SJCRH30 (cell line): ENCODE measurements at regions not wholly inside any gene's neighbourhood (a gene's known extent, or its start where the extent isn't known, plus 50 kb on each side); places are given as distances from the start of the nearest gene placed in this dataset.
A peak's percentile ranks its signal among the peaks of the same experiment; 100 is the strongest.

Experiments used
- DNase-seq, 2 experiments: peaks; one replicate each; pipeline ENCODE4 v3.0.0-alpha.2; 2015 to 2020
- H3K27ac ChIP-seq: fragments of 250-450 bp; sonication (Bioruptor Pico); 2 replicates; pipeline ENCODE4 v1.5.1; 2020; ENCODE audit warnings: mild to moderate bottlenecking, moderate library complexity
- H3K27me3 ChIP-seq: fragments of 250-450 bp; sonication (Bioruptor Pico); 2 replicates; pipeline ENCODE4 v1.5.1; 2020; ENCODE audit warnings: mild to moderate bottlenecking, moderate library complexity
- H3K36me3 ChIP-seq: fragments of 250-450 bp; sonication (Bioruptor Pico); 2 replicates; pipeline ENCODE4 v1.5.1; 2020; ENCODE audit warnings: mild to moderate bottlenecking, moderate library complexity
- H3K4me1 ChIP-seq: fragments of 250-450 bp; sonication (Bioruptor Pico); 2 replicates; pipeline ENCODE4 v1.5.1; 2020; ENCODE audit warnings: mild to moderate bottlenecking, moderate library complexity
- H3K4me3 ChIP-seq: fragments of 250-450 bp; sonication (Bioruptor Pico); 2 replicates; pipeline ENCODE4 v1.5.1; 2020; ENCODE audit warnings: mild to moderate bottlenecking, moderate library complexity
- H3K9me3 ChIP-seq: fragments of 250-450 bp; sonication (Bioruptor Pico); replicated peaks from 2 replicates; pipeline ENCODE4 v1.5.1; 2020; ENCODE audit warnings: mild to moderate bottlenecking, moderate library complexity

- H3K4me1 ChIP-seq: peaks cover 38% of the 10 kb centered on the region
- H3K27me3 ChIP-seq: no peaks in the 10 kb centered on the region
- H3K27ac ChIP-seq: peak overlapping the region; percentile 91
- peak overlapping the region; percentile 35 for H3K4me3 ChIP-seq
- H3K9me3 ChIP-seq: no peaks in the 10 kb centered on the region
- no peaks in the 10 kb centered on the region for H3K36me3 ChIP-seq
- peak; percentile 49 to 62 for DNase-seq
Measured at GRCh38 chr9:16121601-16122286, 568.9 kb downstream of the CCDC171 start.

DNA sequence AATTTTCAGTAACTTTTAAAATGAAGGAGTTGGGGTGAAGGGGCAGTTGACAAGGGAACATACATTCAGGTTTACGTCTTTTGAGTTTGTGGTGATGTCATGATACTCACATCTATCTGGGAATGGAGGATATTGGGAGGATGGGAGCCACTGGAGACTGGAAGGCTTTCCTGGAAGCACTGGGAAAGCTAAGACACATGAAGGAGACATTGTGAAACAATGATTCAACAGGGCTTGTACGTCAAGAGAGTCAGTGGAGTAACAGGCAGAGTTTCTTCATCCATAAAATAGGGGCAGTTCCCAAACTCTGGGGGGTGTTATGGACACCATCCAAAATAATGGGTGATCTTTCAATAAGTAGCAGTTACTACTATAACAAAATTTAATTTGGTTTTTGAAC lies 572.8 kb downstream of the CCDC171 start:
- Histone ChIP-seq H3K27ac (no peak overlapping the region), H3K36me3 (no peaks in the 10 kb centered on the region), H3K4me3 (no peak overlapping the region), H3K27me3 (no peaks in the 10 kb centered on the region), H3K4me1 (peaks cover 29% of the 10 kb centered on the region), H3K9me3 (no peaks in the 10 kb centered on the region)
- DNase-seq: no peak

- no peaks in the 10 kb centered on the region for H3K36me3 ChIP-seq
- peaks cover 25% of the 10 kb centered on the region for H3K4me1 ChIP-seq
- no peak for DNase-seq
- H3K27ac ChIP-seq: no peak overlapping the region
- H3K27me3 ChIP-seq: no peaks in the 10 kb centered on the region
- H3K9me3 ChIP-seq: no peaks in the 10 kb centered on the region
- no peak overlapping the region for H3K4me3 ChIP-seq
Measured at GRCh38 chr9:16126042-16126441, 573.2 kb downstream of the CCDC171 start.

DNA sequence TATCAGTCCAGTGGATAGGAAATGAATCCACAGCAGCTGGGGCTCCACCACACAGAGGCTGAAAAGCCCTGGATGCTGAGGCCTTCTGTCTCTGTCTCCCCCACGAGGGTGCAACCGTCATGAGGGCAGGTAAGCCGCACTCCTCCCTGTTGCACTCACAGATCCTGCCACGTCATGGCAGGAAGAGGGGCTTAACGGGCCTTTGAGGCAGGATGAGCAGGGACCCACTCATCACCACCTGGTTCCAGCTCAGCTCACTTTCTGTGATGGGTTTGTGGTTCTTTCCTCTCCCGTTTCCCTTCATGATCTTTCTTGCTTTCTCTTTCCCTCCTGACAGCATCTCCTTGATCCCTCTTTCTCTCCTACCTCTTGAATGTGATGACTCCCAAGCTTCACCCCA lies 575.2 kb downstream of the CCDC171 start:
- H3K36me3 ChIP-seq: no peaks in the 10 kb centered on the region
- peaks cover 11% of the 10 kb centered on the region for H3K4me1 ChIP-seq
- no peak for DNase-seq
- H3K9me3 ChIP-seq: no peaks in the 10 kb centered on the region
- no peaks in the 10 kb centered on the region for H3K27me3 ChIP-seq
- no peak overlapping the region for H3K4me3 ChIP-seq
- no peak overlapping the region for H3K27ac ChIP-seq

- H3K4me1 ChIP-seq: peaks cover 25% of the 10 kb centered on the region
- no peaks in the 10 kb centered on the region for H3K27me3 ChIP-seq
- H3K36me3 ChIP-seq: no peaks in the 10 kb centered on the region
- H3K4me3 ChIP-seq: no peak overlapping the region
- H3K27ac ChIP-seq: no peak overlapping the region
- H3K9me3 ChIP-seq: no peaks in the 10 kb centered on the region
- DNase-seq: peak in 1 of 2 experiments; percentile 51
Measured at GRCh38 chr9:16131264-16131663, 578.4 kb downstream of the CCDC171 start.

DNA sequence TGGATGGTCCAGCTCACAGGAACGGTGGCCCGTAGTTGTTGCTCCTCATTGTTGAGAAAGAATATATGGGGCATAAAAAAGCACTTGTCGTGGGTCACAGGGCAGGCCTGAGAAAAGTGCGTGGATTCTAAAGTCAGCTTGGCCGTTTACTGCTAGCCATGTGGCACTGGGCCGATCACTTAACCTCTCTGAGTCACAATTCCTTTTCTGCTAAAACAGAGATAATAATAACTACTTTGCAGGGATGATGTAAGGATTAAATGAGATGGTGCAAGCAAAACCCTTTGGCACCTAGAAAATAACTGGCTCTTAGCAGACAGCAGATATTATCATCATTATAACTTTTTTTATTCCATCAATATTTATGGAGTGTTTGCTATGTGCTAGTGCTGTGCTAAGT lies 579.7 kb downstream of the CCDC171 start:
- DNase-seq: no peak
- Histone ChIP-seq H3K27ac (no peak overlapping the region), H3K36me3 (no peaks in the 10 kb centered on the region), H3K4me3 (no peak overlapping the region), H3K4me1 (peaks cover 29% of the 10 kb centered on the region), H3K27me3 (no peaks in the 10 kb centered on the region), H3K9me3 (no peaks in the 10 kb centered on the region)

- no peak overlapping the region for H3K4me3 ChIP-seq
- no peak overlapping the region for H3K27ac ChIP-seq
- H3K9me3 ChIP-seq: no peaks in the 10 kb centered on the region
- no peak for DNase-seq
- H3K4me1 ChIP-seq: peaks cover 31% of the 10 kb centered on the region
- no peaks in the 10 kb centered on the region for H3K36me3 ChIP-seq
- no peaks in the 10 kb centered on the region for H3K27me3 ChIP-seq
Measured at GRCh38 chr9:16133032-16133431, 580.2 kb downstream of the CCDC171 start.

DNA sequence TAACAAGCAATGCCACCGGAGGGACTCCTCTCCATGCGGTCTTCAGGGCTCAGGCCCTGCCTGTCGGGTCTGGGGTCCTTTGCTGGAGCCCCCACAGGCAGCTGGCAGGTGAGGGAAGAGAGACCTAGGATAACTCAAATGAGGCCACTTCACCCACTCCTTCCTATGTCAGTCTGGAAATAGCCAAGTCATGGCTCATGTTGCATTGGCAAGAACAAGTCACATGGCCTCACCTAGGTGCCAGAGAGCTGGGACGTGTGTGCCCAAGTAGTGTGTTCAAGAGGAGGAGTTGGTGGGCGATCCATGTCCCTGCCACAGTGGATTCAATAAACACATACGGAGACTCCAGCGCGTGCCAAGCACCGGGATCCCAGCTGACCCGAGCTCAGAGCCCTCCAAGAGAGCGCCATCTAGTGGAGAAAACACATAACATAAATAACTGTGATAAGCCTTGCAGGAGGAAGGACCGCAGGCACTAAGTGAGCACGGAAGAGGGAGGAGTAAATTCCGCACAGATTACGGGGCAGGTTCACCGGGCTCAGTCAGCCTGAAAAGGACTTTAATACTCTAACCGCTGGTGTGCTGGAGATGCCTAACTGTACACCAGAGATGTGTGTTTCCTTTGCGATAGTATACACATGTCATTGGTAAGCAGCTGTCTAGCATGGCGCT lies 580.8 kb downstream of the CCDC171 start:
- Histone ChIP-seq H3K27ac (no peak overlapping the region), H3K27me3 (no peaks in the 10 kb centered on the region), H3K4me1 (peaks cover 38% of the 10 kb centered on the region), H3K36me3 (no peaks in the 10 kb centered on the region), H3K4me3 (no peak overlapping the region), H3K9me3 (no peaks in the 10 kb centered on the region)
- peak in 1 of 2 experiments; percentile 62 for DNase-seq

GRCh38 chr9:16134351-16134750 lies 581.5 kb downstream of the CCDC171 start:
- no peaks in the 10 kb centered on the region for H3K9me3 ChIP-seq
- DNase-seq: no peak
- H3K4me3 ChIP-seq: no peak overlapping the region
- no peaks in the 10 kb centered on the region for H3K27me3 ChIP-seq
- H3K36me3 ChIP-seq: no peaks in the 10 kb centered on the region
- no peak overlapping the region for H3K27ac ChIP-seq
- H3K4me1 ChIP-seq: peaks cover 40% of the 10 kb centered on the region

DNA sequence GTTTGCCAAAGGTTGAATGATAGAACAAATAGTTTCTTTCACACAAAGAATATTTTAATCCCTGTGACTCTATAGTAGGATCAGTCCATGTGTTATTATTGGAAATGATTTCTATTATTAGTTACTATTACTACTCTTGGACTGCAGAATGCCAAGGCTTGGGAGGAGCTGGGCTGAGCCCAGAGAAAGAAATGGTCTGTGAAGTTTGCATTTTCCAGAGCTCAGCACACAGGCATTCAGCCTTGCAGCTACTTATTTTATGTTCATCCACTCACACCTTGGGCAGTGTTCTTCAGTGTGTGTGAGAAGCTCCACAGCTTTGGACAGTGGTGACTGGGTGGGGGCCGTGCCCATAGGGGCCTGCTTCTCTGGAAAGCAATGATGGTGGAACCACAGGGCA lies 583.1 kb downstream of the CCDC171 start:
- H3K36me3 ChIP-seq: no peaks in the 10 kb centered on the region
- H3K9me3 ChIP-seq: no peaks in the 10 kb centered on the region
- peaks cover 53% of the 10 kb centered on the region for H3K4me1 ChIP-seq
- H3K27ac ChIP-seq: peak overlapping the region; percentile 94
- H3K27me3 ChIP-seq: no peaks in the 10 kb centered on the region
- DNase-seq: no peak
- no peak overlapping the region for H3K4me3 ChIP-seq

- DNase-seq: peak in 1 of 2 experiments; percentile 67
- no peaks in the 10 kb centered on the region for H3K36me3 ChIP-seq
- no peaks in the 10 kb centered on the region for H3K9me3 ChIP-seq
- peak overlapping the region; percentile 94 for H3K27ac ChIP-seq
- peaks cover 53% of the 10 kb centered on the region for H3K4me1 ChIP-seq
- 0 out of 2 replicates have a peak overlapping the region, but pooled peaks have one; percentile 4 for H3K4me3 ChIP-seq
- no peaks in the 10 kb centered on the region for H3K27me3 ChIP-seq
Measured at GRCh38 chr9:16136451-16136850, 583.6 kb downstream of the CCDC171 start.

DNA sequence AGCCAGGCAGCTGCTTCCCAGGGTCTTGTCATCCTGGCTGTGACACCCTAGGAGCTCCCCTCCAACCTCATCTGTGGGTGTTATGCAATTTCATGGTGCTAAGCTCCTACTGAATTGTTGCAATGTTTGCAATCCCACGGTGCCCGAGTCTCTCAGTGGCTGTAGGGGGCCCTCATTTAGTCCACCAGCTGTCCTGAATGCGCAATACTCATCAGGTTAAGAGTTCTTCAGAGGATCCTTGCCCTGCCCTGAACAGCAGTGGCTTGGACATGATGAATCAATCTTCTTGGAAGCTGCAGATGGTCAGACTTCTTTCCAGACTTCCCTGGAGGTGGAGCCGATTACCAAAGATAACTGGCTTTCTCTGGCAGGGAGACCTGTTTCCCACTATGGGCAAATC lies 584.1 kb downstream of the CCDC171 start:
- H3K9me3 ChIP-seq: no peaks in the 10 kb centered on the region
- peaks cover 53% of the 10 kb centered on the region for H3K4me1 ChIP-seq
- peak; percentile 97 to 99 for DNase-seq

DNA sequence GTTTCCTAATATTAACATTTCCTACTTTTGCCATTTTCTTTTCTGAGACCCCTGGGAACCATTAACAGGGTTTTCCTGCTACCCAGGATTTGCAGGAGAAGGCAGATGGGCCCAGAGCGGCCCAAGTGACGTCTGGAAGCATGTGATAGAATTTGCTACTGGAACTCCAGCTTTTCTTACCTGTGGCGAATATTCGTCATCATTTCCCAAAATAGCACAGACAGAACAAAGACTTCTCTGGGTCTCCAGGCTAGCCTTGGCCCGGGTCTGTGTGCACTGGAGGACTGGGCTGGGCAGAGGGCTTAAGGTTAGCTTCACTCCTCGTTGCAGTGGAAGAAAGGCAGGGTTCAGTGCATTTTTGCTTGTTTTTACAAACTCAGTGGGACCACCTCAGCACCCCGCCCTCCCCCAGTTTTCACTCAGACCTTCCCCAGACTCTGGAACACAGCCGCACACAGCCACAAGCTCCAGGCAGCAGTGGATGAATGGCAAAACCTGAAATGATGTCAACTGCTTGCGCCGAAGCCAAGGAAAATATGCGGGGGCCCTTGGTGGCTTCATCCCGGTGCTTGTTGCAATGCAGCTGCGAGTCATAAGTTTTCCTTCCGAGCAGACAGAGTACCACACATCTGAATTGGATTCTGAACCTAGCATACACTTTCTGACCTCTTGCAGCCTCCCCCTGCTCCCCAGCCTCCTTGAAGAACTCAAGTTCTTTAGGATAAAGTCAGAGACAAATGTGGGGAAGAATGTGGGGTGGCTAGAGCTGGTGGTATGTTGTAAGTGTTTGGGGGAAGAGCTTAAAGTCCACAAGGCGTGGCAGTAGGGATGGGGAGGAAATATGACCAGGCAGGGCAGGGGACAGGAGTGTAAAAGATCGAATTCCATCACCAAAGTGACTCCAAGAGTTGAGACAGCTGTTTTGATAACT lies 586.0 kb downstream of the CCDC171 start:
- H3K4me3 ChIP-seq: peak overlapping the region; percentile 20
- H3K4me1 ChIP-seq: peaks cover 45% of the 10 kb centered on the region
- H3K36me3 ChIP-seq: no peaks in the 10 kb centered on the region
- peak; percentile 76 to 88 for DNase-seq
- peak overlapping the region; percentile 94 for H3K27ac ChIP-seq
- no peaks in the 10 kb centered on the region for H3K27me3 ChIP-seq
- no peaks in the 10 kb centered on the region for H3K9me3 ChIP-seq

More for the DNA sequence above, 584.1 kb downstream of the CCDC171 start:
- Histone ChIP-seq H3K4me3 (no peak overlapping the region), H3K27me3 (no peaks in the 10 kb centered on the region), H3K36me3 (no peaks in the 10 kb centered on the region), H3K27ac (peak overlapping the region; percentile 94)

DNA sequence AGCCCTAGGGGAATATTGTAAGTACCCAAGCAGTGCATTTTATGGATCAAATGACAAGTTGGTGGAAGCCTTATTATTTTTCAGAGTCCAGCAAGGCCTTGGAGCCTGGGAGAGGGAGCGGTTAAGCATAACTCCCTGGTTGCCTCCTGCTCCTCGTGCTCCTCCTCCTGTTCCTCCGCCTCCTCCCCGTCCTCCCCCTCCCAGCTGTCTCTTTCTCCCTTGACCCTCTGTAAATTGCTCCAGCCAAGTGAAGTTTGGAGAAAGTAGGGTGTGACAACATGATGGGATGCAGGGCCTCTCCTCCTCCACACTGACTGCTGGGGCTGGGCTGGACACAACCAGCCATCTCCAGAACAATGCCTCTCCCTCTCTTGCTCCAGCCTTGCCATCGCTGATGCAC lies 586.9 kb downstream of the CCDC171 start:
- Histone ChIP-seq H3K4me3 (no peak overlapping the region; the same call in 1 of the 2 replicates), H3K9me3 (no peaks in the 10 kb centered on the region), H3K27ac (peak overlapping the region; percentile 94), H3K36me3 (no peaks in the 10 kb centered on the region), H3K27me3 (no peaks in the 10 kb centered on the region), H3K4me1 (peaks cover 54% of the 10 kb centered on the region)
- peak in 1 of 2 experiments; percentile 74 for DNase-seq

DNA sequence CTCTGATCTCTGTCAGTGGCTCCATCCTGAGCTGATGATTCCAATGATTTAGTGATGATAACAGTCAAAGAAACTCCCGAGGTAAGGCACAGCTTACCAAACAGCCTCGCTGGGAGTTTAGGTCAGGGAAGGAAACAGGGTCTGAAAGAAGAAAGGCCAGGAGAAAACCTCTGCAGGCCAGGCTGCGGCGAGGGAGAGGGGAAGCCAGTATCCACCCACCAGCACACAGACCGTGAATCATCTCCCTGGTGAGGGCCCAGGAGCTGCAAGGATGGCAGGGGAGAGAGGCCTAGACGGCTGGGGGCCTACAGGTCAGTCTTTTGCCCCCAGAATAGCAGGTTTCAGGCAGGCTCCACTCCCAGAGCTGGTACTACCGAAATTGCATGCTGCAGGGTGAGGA lies 590.5 kb downstream of the CCDC171 start:
- DNase-seq: no peak
- no peak overlapping the region for H3K27ac ChIP-seq

More for the DNA sequence above, 590.5 kb downstream of the CCDC171 start:
- Histone ChIP-seq H3K4me1 (peaks cover 38% of the 10 kb centered on the region), H3K4me3 (no peak overlapping the region), H3K9me3 (no peaks in the 10 kb centered on the region), H3K27me3 (no peaks in the 10 kb centered on the region), H3K36me3 (no peaks in the 10 kb centered on the region)
